Neuronal stem cell (in vitro differentiated cells): ENCODE measurements at regions not wholly inside any gene's neighbourhood (a gene's known extent, or its start where the extent isn't known, plus 50 kb on each side); places are given as distances from the start of the nearest gene placed in this dataset.

Experiments
- DNase-seq: peaks from one replicate; pipeline ENCODE4 v3.0.0-alpha.2; 2013; ENCODE audit warnings: low spot score
- H2AFZ ChIP-seq: one replicate; pipeline ENCODE4 v1.6.1; 2013; ENCODE audit warnings: mild to moderate bottlenecking, low read length, inconsistent platforms
- H2AK5ac ChIP-seq: 2 replicates; pipeline ENCODE4 v1.6.1; 2013; ENCODE audit warnings: low read depth, mild to moderate bottlenecking, inconsistent platforms, low read length, moderate library complexity, mixed read lengths
- H2BK120ac ChIP-seq: 2 replicates; pipeline ENCODE4 v1.6.1; 2013; ENCODE audit warnings: low read depth, mild to moderate bottlenecking, inconsistent platforms, low read length, moderate library complexity, mixed read lengths
- H2BK12ac ChIP-seq: one replicate; pipeline ENCODE4 v1.6.1; 2013; ENCODE audit warnings: low read length, inconsistent platforms
- H2BK15ac ChIP-seq: 2 replicates; pipeline ENCODE4 v1.6.1; 2013; ENCODE audit warnings: mild to moderate bottlenecking, low read length, inconsistent platforms, mixed read lengths
- H2BK5ac ChIP-seq: one replicate; pipeline ENCODE4 v1.6.1; 2013; ENCODE audit warnings: inconsistent platforms, mild to moderate bottlenecking, low read length, moderate library complexity
- H3K14ac ChIP-seq: one replicate; pipeline ENCODE4 v1.6.1; 2013; ENCODE audit warnings: low read length, inconsistent platforms
- H3K18ac ChIP-seq: 2 replicates; pipeline ENCODE4 v1.6.1; 2013; ENCODE audit warnings: low read length, inconsistent platforms
- H3K23ac ChIP-seq: 2 replicates; pipeline ENCODE4 v1.6.1; 2013; ENCODE audit warnings: low read depth, mild to moderate bottlenecking, mixed read lengths, low read length, inconsistent platforms; ENCODE audit not compliant: poor library complexity
- H3K27ac ChIP-seq: replicated peaks from 3 replicates; pipeline ENCODE4 v1.5.1; 2013; ENCODE audit warnings: low read length, inconsistent platforms
- H3K27me3 ChIP-seq, 3 experiments: 2 replicates each; pipeline ENCODE4 v1.6.1; 2013; ENCODE audit warnings: low read length in 3 of 3, mild to moderate bottlenecking in 2 of 3, inconsistent platforms in 1 of 3, low read depth in 1 of 3, mixed read lengths in 1 of 3, moderate library complexity in 1 of 3; ENCODE audit not compliant: control insufficient read depth in 3 of 3, insufficient read depth in 3 of 3
- H3K36me3 ChIP-seq, 2 donors: replicated peaks in 1 of 2; 2 replicates each; pipeline ENCODE4 v1.6.1; 2013; ENCODE audit warnings: low read length in 2 of 2; ENCODE audit not compliant: control insufficient read depth in 2 of 2, insufficient read depth in 2 of 2
- H3K4ac ChIP-seq: 2 replicates; pipeline ENCODE4 v1.6.1; 2013; ENCODE audit warnings: inconsistent platforms, mild to moderate bottlenecking, low read length, moderate library complexity
- H3K4me1 ChIP-seq, 2 donors: 1 replicate in 1 of 2; 2 replicates in 1 of 2; pipeline ENCODE4 v1.6.1; 2013; ENCODE audit warnings: low read length in 2 of 2, low read depth in 1 of 2; ENCODE audit not compliant: control insufficient read depth in 2 of 2, insufficient read depth in 1 of 2
- H3K4me2 ChIP-seq: one replicate; pipeline ENCODE4 v1.6.1; 2013; ENCODE audit warnings: mild to moderate bottlenecking, low read length, inconsistent platforms; ENCODE audit not compliant: insufficient read depth, poor library complexity, severe bottlenecking
- H3K4me3 ChIP-seq, 2 donors: 2 replicates each; pipeline ENCODE4 v1.5.1; 2013; ENCODE audit warnings: low read length in 2 of 2, mild to moderate bottlenecking in 2 of 2, inconsistent platforms in 1 of 2, moderate library complexity in 1 of 2
- H3K79me1 ChIP-seq: one replicate; pipeline ENCODE4 v1.6.1; 2013; ENCODE audit warnings: low read depth, mild to moderate bottlenecking, inconsistent platforms, low read length, moderate library complexity
- H3K9ac ChIP-seq: one replicate; pipeline ENCODE4 v1.6.1; 2013; ENCODE audit warnings: mild to moderate bottlenecking, low read depth, low read length, inconsistent platforms; ENCODE audit not compliant: poor library complexity
- H3K9me3 ChIP-seq, 2 donors: replicated peaks in 1 of 2; 2 replicates each; pipeline versions ENCODE3 to v1.6.1; 2013; ENCODE audit warnings: low read length in 2 of 2, mild to moderate bottlenecking in 2 of 2, inconsistent platforms in 1 of 2, low read depth in 1 of 2, mixed read lengths in 1 of 2, moderate library complexity in 1 of 2; ENCODE audit not compliant: control insufficient read depth in 2 of 2, insufficient read depth in 1 of 2
- H4K8ac ChIP-seq: one replicate; pipeline ENCODE4 v1.6.1; 2013; ENCODE audit warnings: low read depth, mild to moderate bottlenecking, inconsistent platforms, low read length, moderate library complexity
- H4K91ac ChIP-seq: one replicate; pipeline ENCODE4 v1.6.1; 2013; ENCODE audit warnings: low read length, low read depth, mild to moderate bottlenecking, inconsistent platforms; ENCODE audit not compliant: poor library complexity
- WGBS, 2 donors: extraction: QIAGEN DNeasy Blood & Tissue Kit; methylation state at CpG; one replicate each; pipeline ENCODE4 v1.1.7; 2013; ENCODE audit warnings: missing lambda C conversion rate in 2 of 2, mixed read lengths in 1 of 2; ENCODE audit not compliant: insufficient read length in 2 of 2, insufficient replicate concordance in 1 of 2; ENCODE audit errors: extremely low coverage in 2 of 2; 5-methylcytosine and 5-hydroxymethylcytosine counted together

- no peak overlapping the region for H3K18ac ChIP-seq
- H3K4me2 ChIP-seq: no peak overlapping the region
- no peak overlapping the region for H2AK5ac ChIP-seq
- H4K91ac ChIP-seq: no peak overlapping the region
- H2BK12ac ChIP-seq: no peak overlapping the region
- no peak for DNase-seq
- no peak overlapping the region for H2AFZ ChIP-seq
- H3K27me3 ChIP-seq: no peaks in the 10 kb centered on the region
- no peak overlapping the region for H3K9ac ChIP-seq
- H3K79me1 ChIP-seq: no peaks in the 10 kb centered on the region
- H4K8ac ChIP-seq: no peak overlapping the region
- no peak overlapping the region for H2BK15ac ChIP-seq
- H3K9me3 ChIP-seq: no peaks in the 10 kb centered on the region
- no peak overlapping the region for H2BK5ac ChIP-seq
- H3K36me3 ChIP-seq: no peaks in the 10 kb centered on the region
- H3K14ac ChIP-seq: no peak overlapping the region
- no peak overlapping the region for H3K4me3 ChIP-seq
- H3K4me1 ChIP-seq: no peaks in the 10 kb centered on the region
- H3K23ac ChIP-seq: no peak overlapping the region
- no peak overlapping the region for H3K4ac ChIP-seq
- H2BK120ac ChIP-seq: no peak overlapping the region
- WGBS, 2 donors: no CpG with 5 or more reads among the region's 5 CpGs
- no peak overlapping the region for H3K27ac ChIP-seq
Observed at GRCh38 chr3:151999936-152000335, 126.5 kb downstream of the SUCNR1 start.

GRCh38 chr3:152011812-152012735 lies 138.6 kb downstream of the SUCNR1 start:
- no peaks in the 10 kb centered on the region for H3K9me3 ChIP-seq
- no peak overlapping the region for H2BK5ac ChIP-seq
- no peak overlapping the region for H3K27ac ChIP-seq
- H3K4ac ChIP-seq: no peak overlapping the region
- H3K79me1 ChIP-seq: no peaks in the 10 kb centered on the region
- no peak overlapping the region for H3K14ac ChIP-seq
- H3K27me3 ChIP-seq: no peaks in the 10 kb centered on the region
- no peak overlapping the region for H3K9ac ChIP-seq
- H4K91ac ChIP-seq: no peak overlapping the region
- no peak overlapping the region for H3K4me2 ChIP-seq
- H4K8ac ChIP-seq: no peak overlapping the region
- H2AK5ac ChIP-seq: no peak overlapping the region
- H3K4me1 ChIP-seq: no peaks in the 10 kb centered on the region
- H2BK15ac ChIP-seq: no peak overlapping the region
- WGBS, 2 donors: no CpG with 5 or more reads among the region's 4 CpGs
- H3K36me3 ChIP-seq: no peaks in the 10 kb centered on the region
- H2AFZ ChIP-seq: no peak overlapping the region
- H3K18ac ChIP-seq: no peak overlapping the region
- H2BK120ac ChIP-seq: no peak overlapping the region
- no peak overlapping the region for H3K23ac ChIP-seq
- DNase-seq: no peak
- H2BK12ac ChIP-seq: no peak overlapping the region
- H3K4me3 ChIP-seq: no peak overlapping the region

- Histone ChIP-seq H3K4me3 (no peak overlapping the region), H2BK12ac (no peak overlapping the region), H2AFZ (no peak overlapping the region), H3K4me1 (no peaks in the 10 kb centered on the region), H3K9ac (no peak overlapping the region), H2BK15ac (no peak overlapping the region), H3K14ac (no peak overlapping the region), H2BK120ac (no peak overlapping the region), H4K91ac (no peak overlapping the region), H3K27me3 (no peaks in the 10 kb centered on the region), H3K18ac (no peak overlapping the region), H2BK5ac (no peak overlapping the region), H3K4me2 (no peak overlapping the region), H3K36me3 (no peaks in the 10 kb centered on the region), H3K4ac (no peak overlapping the region), H3K27ac (no peak overlapping the region), H3K79me1 (no peaks in the 10 kb centered on the region), H2AK5ac (no peak overlapping the region), H3K23ac (no peak overlapping the region), H3K9me3 (no peaks in the 10 kb centered on the region), H4K8ac (no peak overlapping the region)
- WGBS, 2 donors: no CpG with 5 or more reads among the region's 2 CpGs
- no peak for DNase-seq
Observed at GRCh38 chr3:152019508-152019907, 146.1 kb downstream of the SUCNR1 start.

- no peak for DNase-seq
- no peak overlapping the region for H2BK15ac ChIP-seq
- no peak overlapping the region for H4K8ac ChIP-seq
- H4K91ac ChIP-seq: no peak overlapping the region
- no peak overlapping the region for H3K27ac ChIP-seq
- no peak overlapping the region for H3K14ac ChIP-seq
- no peak overlapping the region for H3K4me2 ChIP-seq
- H2BK12ac ChIP-seq: no peak overlapping the region
- no peak overlapping the region for H3K9ac ChIP-seq
- no peak overlapping the region for H2BK120ac ChIP-seq
- H3K4me3 ChIP-seq: no peak overlapping the region
- no peaks in the 10 kb centered on the region for H3K27me3 ChIP-seq
- WGBS, 2 donors: no CpG with 5 or more reads among the region's 4 CpGs
- H3K36me3 ChIP-seq: no peaks in the 10 kb centered on the region
- peak overlapping the region; percentile 26 for H2AFZ ChIP-seq
- no peak overlapping the region for H3K4ac ChIP-seq
- no peaks in the 10 kb centered on the region for H3K9me3 ChIP-seq
- no peak overlapping the region for H2BK5ac ChIP-seq
- no peak overlapping the region for H3K18ac ChIP-seq
- no peak overlapping the region for H2AK5ac ChIP-seq
- no peaks in the 10 kb centered on the region for H3K79me1 ChIP-seq
- no peaks in the 10 kb centered on the region for H3K4me1 ChIP-seq
- no peak overlapping the region for H3K23ac ChIP-seq
Observed at GRCh38 chr3:152021951-152022461, 148.6 kb downstream of the SUCNR1 start.
